ENCODE measurements at regions not wholly inside any gene's neighbourhood (a gene's known extent, or its start where the extent isn't known, plus 50 kb on each side); places are given as distances from the start of the nearest gene placed in this dataset.
A peak's percentile ranks its signal among the peaks of the same experiment; 100 is the strongest.
"Not testable (repeated sequence)": the region's sequence is repeated elsewhere in the genome, so short reads cannot be mapped to it uniquely, and the experiment has no call there.

GRCh38 chr4:36609661-36610060 is 328.2 kb downstream of the DTHD1 start:
- no peak for DNase-seq

GRCh38 chr4:36610628-36611027 is 329.2 kb downstream of the DTHD1 start:
- DNase-seq = no peak

- not testable (repeated sequence) for DNase-seq
Observed at GRCh38 chr4:36613142-36613541, 331.7 kb downstream of the DTHD1 start.

- no peak for DNase-seq
Observed at GRCh38 chr4:36614011-36614410, 332.6 kb downstream of the DTHD1 start.

GRCh38 chr4:36618102-36618501 is 336.7 kb downstream of the DTHD1 start:
- DNase-seq = no peak

GRCh38 chr4:36624030-36624429 is 342.6 kb downstream of the DTHD1 start:
- no peak for DNase-seq

- DNase-seq = peak in 3 of 6 experiments; percentile 10 to 21 (median 15)
Observed at GRCh38 chr4:36638273-36638811, 356.9 kb downstream of the DTHD1 start.

GRCh38 chr4:36640876-36641275 is 359.5 kb downstream of the DTHD1 start:
- no peak for DNase-seq

- no peak for DNase-seq
Observed at GRCh38 chr4:36651253-36651652, 369.8 kb downstream of the DTHD1 start.

GRCh38 chr4:36652857-36653256 is 371.4 kb downstream of the DTHD1 start:
- DNase-seq = no peak

- DNase-seq = no peak
Observed at GRCh38 chr4:36665985-36666527, 384.6 kb downstream of the DTHD1 start.

GRCh38 chr4:36675436-36675835 is 394.0 kb downstream of the DTHD1 start:
- DNase-seq = no peak

GRCh38 chr4:36676139-36677050 is 395.0 kb downstream of the DTHD1 start:
- no peak for DNase-seq

- no peak for DNase-seq
Observed at GRCh38 chr4:36677112-36677511, 395.7 kb downstream of the DTHD1 start.

- no peak for DNase-seq
Observed at GRCh38 chr4:36677874-36678273, 396.5 kb downstream of the DTHD1 start.

GRCh38 chr4:36687681-36688080 is 406.3 kb downstream of the DTHD1 start:
- DNase-seq = no peak

- DNase-seq = no peak
Observed at GRCh38 chr4:36692586-36692985, 411.2 kb downstream of the DTHD1 start.

GRCh38 chr4:36702245-36702644 is 420.8 kb downstream of the DTHD1 start:
- no peak for DNase-seq

GRCh38 chr4:36704289-36704688 is 422.9 kb downstream of the DTHD1 start:
- DNase-seq = no peak

- no peak for DNase-seq
Observed at GRCh38 chr4:36709991-36710390, 428.6 kb downstream of the DTHD1 start.

- DNase-seq = no peak
Observed at GRCh38 chr4:36712013-36712412, 430.6 kb downstream of the DTHD1 start.

GRCh38 chr4:36716874-36717273 is 435.5 kb downstream of the DTHD1 start:
- no peak for DNase-seq

GRCh38 chr4:36719425-36719824 is 438.0 kb downstream of the DTHD1 start:
- no peak for DNase-seq

- no peak for DNase-seq
Observed at GRCh38 chr4:36722986-36723385, 441.6 kb downstream of the DTHD1 start.

Measured in stimulated activated naive CD4-positive, alpha-beta T cell (primary cell).